DND-41 (cell line): ENCODE measurements at regions not wholly inside any gene's neighbourhood (a gene's known extent, or its start where the extent isn't known, plus 50 kb on each side); places are given as distances from the start of the nearest gene placed in this dataset.

Source experiments
- ATAC-seq: fragments of 200-7000 bp; cut with Tn5 transposase; 3 replicates; pipeline ENCODE4 v1.9.1; 2021; ENCODE audit warnings: low read depth; ENCODE audit not compliant: insufficient read depth
- DNase-seq: peaks from one replicate; pipeline ENCODE4 v3.0.0-alpha.2; 2020
- H2AFZ ChIP-seq: 2 replicates; pipeline ENCODE4 v1.6.0; 2012; ENCODE audit warnings: low read depth, low read length
- H3K27ac ChIP-seq: 2 replicates; pipeline ENCODE4 v1.5.1; 2012; ENCODE audit warnings: low read length, inconsistent platforms
- H3K27me3 ChIP-seq: fragments of 200-600 bp; sonication (generic); 2 replicates; pipeline ENCODE4 v1.6.0; 2012; ENCODE audit warnings: low read length, mild to moderate bottlenecking, inconsistent platforms; ENCODE audit not compliant: insufficient read depth, poor library complexity
- H3K36me3 ChIP-seq: 2 replicates; pipeline ENCODE4 v1.5.1; 2012; ENCODE audit warnings: low read length, inconsistent platforms; ENCODE audit not compliant: insufficient read depth
- H3K4me1 ChIP-seq: 2 replicates; pipeline ENCODE4 v1.5.1; 2012; ENCODE audit warnings: mild to moderate bottlenecking, low read length; ENCODE audit not compliant: insufficient read depth
- H3K4me2 ChIP-seq: 2 replicates; pipeline ENCODE4 v1.6.0; 2012; ENCODE audit warnings: mild to moderate bottlenecking, moderate library complexity, low read length, inconsistent platforms; ENCODE audit not compliant: insufficient read depth
- H3K4me3 ChIP-seq, 2 experiments: fragments of 200-600 bp in 1 of 2; shearing (Covaris generic) in 1 of 2; 2 replicates each; pipeline ENCODE4 v1.5.1; 2012 to 2016; ENCODE audit warnings: inconsistent platforms in 2 of 2, low read length in 2 of 2, mild to moderate bottlenecking in 2 of 2, low read depth in 1 of 2, moderate library complexity in 1 of 2
- H3K79me2 ChIP-seq: 2 replicates; pipeline ENCODE4 v1.6.0; 2012; ENCODE audit warnings: low read length, inconsistent platforms; ENCODE audit not compliant: insufficient read depth
- H3K9ac ChIP-seq: 2 replicates; pipeline ENCODE4 v1.6.0; 2012; ENCODE audit warnings: low read depth, mild to moderate bottlenecking, inconsistent platforms, low read length, moderate library complexity
- H3K9me3 ChIP-seq: 2 replicates; pipeline ENCODE4 v1.5.1; 2012; ENCODE audit warnings: low read length, moderate library complexity, mild to moderate bottlenecking, inconsistent platforms; ENCODE audit not compliant: insufficient read depth, severe bottlenecking
- H4K20me1 ChIP-seq: 2 replicates; pipeline ENCODE4 v1.6.0; 2012; ENCODE audit warnings: low read length; ENCODE audit not compliant: insufficient read depth
- CTCF ChIP-seq: IDR thresholded peaks from 2 replicates; pipeline ENCODE4 v1.5.1; 2012; ENCODE audit warnings: borderline replicate concordance, low read length, moderate library complexity, mild to moderate bottlenecking; ENCODE audit not compliant: poor library complexity, severe bottlenecking; ENCODE audit errors: extremely low read depth
- EZH2 ChIP-seq: IDR thresholded peaks from 3 replicates; pipeline ENCODE4 v1.6.1; 2012; ENCODE audit warnings: borderline replicate concordance, low read depth, mild to moderate bottlenecking, moderate library complexity, low read length, inconsistent platforms; ENCODE audit not compliant: severe bottlenecking

- H3K36me3 ChIP-seq = no peaks in the 10 kb centered on the region
- no peak overlapping the region for H3K4me3 ChIP-seq
- H4K20me1 ChIP-seq = no peaks in the 10 kb centered on the region
- TF ChIP-seq CTCF (no peak), EZH2 (no peak)
- H3K4me1 ChIP-seq = no peaks in the 10 kb centered on the region
- no peaks in the 10 kb centered on the region for H3K27me3 ChIP-seq
- ATAC-seq = no peak
- DNase-seq = no peak
- H2AFZ ChIP-seq = no peak overlapping the region
- H3K9ac ChIP-seq = no peak overlapping the region
- no peaks in the 10 kb centered on the region for H3K79me2 ChIP-seq
- peaks cover 5% of the 10 kb centered on the region for H3K9me3 ChIP-seq
- H3K4me2 ChIP-seq = no peak overlapping the region
- no peak overlapping the region for H3K27ac ChIP-seq
These were observed 938.3 kb upstream of the IGFBP7 start for GRCh38 chr4:58048491-58048890.

GRCh38 chr4:58042176-58042575, 932.0 kb upstream of the IGFBP7 start:
- H3K4me2 ChIP-seq = no peak overlapping the region
- H3K27me3 ChIP-seq = no peaks in the 10 kb centered on the region
- no peaks in the 10 kb centered on the region for H3K36me3 ChIP-seq
- no peak overlapping the region for H2AFZ ChIP-seq
- TF ChIP-seq EZH2 = no peak
- TF ChIP-seq CTCF = no peak
- H3K4me1 ChIP-seq = no peaks in the 10 kb centered on the region
- no peak for ATAC-seq
- H3K79me2 ChIP-seq = no peaks in the 10 kb centered on the region
- H3K4me3 ChIP-seq = no peak overlapping the region
- H4K20me1 ChIP-seq = no peaks in the 10 kb centered on the region
- no peak overlapping the region for H3K9ac ChIP-seq
- peaks cover 10% of the 10 kb centered on the region for H3K9me3 ChIP-seq
- no peak overlapping the region for H3K27ac ChIP-seq
- DNase-seq = no peak

DNA sequence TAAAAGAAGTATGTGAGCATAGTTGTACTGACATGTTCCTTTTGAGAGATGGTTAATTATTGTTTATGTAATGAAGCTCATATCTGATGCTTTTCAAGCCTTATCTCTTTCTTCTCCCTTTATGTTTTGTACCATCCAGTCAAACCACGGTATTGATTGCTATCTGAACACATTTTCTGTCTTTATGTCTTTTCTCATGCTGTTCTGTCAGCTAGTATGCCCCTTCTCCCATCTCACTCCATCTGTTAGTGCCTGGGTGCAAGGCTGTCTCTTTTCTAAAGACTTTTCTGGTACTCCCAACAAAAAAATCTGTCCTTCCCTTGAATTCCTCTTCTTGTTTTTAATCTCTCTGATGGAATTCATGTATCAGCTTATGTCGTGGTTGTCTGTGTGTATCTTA, 883.8 kb upstream of the IGFBP7 start:
- no peak for TF ChIP-seq EZH2
- TF ChIP-seq CTCF = no peak
- no peak for DNase-seq
- H3K4me3 ChIP-seq = no peak overlapping the region

DNA sequence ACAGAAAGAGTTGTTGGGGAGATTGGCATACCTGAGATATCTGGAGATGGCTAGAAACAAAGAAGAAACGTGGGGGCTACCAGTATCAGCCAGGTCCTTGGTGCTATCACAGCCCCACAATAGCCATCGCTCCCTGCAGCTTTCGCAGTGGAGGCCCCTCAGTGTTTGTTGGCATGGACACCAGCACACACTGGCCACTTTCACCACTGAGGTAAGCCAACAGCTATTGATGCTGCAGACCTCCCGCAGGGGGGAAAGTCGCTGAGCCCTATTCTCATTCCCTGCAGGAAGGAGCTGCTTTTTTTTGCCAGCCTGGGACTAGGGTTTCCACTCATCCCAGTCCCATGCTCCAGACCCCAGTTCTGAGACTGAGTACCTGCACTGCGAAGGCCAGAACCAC, 879.2 kb upstream of the IGFBP7 start:
- Histone ChIP-seq H3K9ac (no peak overlapping the region), H3K27me3 (no peaks in the 10 kb centered on the region), H3K4me3 (no peak overlapping the region), H3K4me2 (no peak overlapping the region), H3K36me3 (no peaks in the 10 kb centered on the region), H3K9me3 (no peaks in the 10 kb centered on the region), H3K4me1 (no peaks in the 10 kb centered on the region), H3K79me2 (no peaks in the 10 kb centered on the region), H2AFZ (no peak overlapping the region), H4K20me1 (no peaks in the 10 kb centered on the region), H3K27ac (no peak overlapping the region)
- ATAC-seq (no peak), DNase-seq (no peak)
- TF ChIP-seq EZH2 (no peak), CTCF (no peak)

More for the DNA sequence above, 883.8 kb upstream of the IGFBP7 start:
- Histone ChIP-seq H3K79me2 (no peaks in the 10 kb centered on the region), H3K4me1 (no peaks in the 10 kb centered on the region), H2AFZ (no peak overlapping the region), H3K36me3 (no peaks in the 10 kb centered on the region), H3K9ac (no peak overlapping the region), H4K20me1 (no peaks in the 10 kb centered on the region), H3K9me3 (no peaks in the 10 kb centered on the region), H3K4me2 (no peak overlapping the region), H3K27me3 (no peaks in the 10 kb centered on the region), H3K27ac (no peak overlapping the region)
- ATAC-seq = no peak
